Fibroblast of pulmonary artery (primary cell): ENCODE measurements at regions not wholly inside any gene's neighbourhood (a gene's known extent, or its start where the extent isn't known, plus 50 kb on each side); places are given as distances from the start of the nearest gene placed in this dataset.

Experiments used
- DNase-seq: peaks from one replicate; pipeline ENCODE4 v3.0.0-alpha.2; 2010; ENCODE audit warnings: low read depth
- H3K4me3 ChIP-seq: replicated peaks from 2 replicates; pipeline ENCODE4 v1.5.1; 2011; ENCODE audit warnings: low read depth, mild to moderate bottlenecking, control low read depth, low read length, moderate library complexity
- TF ChIP-seq, protein P1 (sequence below): IDR thresholded peaks from 2 replicates; pipeline ENCODE4 v1.5.1; 2011; ENCODE audit warnings: mild to moderate bottlenecking, control low read depth, low read length, inconsistent platforms; ENCODE audit errors: missing control alignments

DNA sequence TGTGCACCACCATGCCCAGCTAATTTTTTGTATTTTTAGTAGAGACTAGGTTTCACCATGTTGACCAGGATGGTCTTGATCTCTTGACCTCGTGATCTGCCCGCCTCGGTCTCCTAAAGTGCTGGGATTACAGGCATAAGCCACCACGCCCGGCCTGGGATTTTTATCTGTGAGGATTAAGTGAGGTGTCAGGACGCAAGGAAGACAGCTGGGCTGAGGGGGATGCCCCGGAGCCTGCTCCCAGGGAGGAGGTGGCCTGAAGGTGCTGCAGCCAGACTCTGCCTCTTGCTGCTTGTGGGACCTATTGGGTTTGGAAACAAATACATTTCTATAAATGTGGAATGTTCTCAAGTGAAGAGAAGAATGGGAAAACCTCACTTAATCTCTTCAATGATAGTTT, 131.6 kb downstream of the OLFM4 start:
- DNase-seq: no peak
- no peak overlapping the region for H3K4me3 ChIP-seq
- TF ChIP-seq, protein P1, sequence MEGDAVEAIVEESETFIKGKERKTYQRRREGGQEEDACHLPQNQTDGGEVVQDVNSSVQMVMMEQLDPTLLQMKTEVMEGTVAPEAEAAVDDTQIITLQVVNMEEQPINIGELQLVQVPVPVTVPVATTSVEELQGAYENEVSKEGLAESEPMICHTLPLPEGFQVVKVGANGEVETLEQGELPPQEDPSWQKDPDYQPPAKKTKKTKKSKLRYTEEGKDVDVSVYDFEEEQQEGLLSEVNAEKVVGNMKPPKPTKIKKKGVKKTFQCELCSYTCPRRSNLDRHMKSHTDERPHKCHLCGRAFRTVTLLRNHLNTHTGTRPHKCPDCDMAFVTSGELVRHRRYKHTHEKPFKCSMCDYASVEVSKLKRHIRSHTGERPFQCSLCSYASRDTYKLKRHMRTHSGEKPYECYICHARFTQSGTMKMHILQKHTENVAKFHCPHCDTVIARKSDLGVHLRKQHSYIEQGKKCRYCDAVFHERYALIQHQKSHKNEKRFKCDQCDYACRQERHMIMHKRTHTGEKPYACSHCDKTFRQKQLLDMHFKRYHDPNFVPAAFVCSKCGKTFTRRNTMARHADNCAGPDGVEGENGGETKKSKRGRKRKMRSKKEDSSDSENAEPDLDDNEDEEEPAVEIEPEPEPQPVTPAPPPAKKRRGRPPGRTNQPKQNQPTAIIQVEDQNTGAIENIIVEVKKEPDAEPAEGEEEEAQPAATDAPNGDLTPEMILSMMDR: no peak

DNA sequence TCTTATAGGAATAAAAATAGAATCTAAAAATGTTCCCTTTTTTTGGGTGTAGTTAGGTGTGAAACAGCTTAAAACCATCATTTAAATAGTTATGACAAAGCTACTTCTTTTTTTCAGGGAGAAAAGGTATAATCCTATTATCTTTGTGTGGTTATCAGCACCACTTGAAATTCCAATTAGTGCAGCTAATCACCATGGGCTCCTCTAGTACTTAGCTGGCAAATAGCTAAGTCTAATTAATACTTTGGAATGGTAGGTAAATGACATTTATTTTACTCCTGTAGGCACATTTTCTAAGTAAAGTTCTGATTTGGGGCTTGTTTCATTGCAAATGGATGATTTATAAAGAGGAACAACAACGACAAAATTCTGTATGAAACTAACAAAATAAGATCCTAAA, 132.6 kb downstream of the OLFM4 start:
- TF ChIP-seq, protein P1: no peak

DNA sequence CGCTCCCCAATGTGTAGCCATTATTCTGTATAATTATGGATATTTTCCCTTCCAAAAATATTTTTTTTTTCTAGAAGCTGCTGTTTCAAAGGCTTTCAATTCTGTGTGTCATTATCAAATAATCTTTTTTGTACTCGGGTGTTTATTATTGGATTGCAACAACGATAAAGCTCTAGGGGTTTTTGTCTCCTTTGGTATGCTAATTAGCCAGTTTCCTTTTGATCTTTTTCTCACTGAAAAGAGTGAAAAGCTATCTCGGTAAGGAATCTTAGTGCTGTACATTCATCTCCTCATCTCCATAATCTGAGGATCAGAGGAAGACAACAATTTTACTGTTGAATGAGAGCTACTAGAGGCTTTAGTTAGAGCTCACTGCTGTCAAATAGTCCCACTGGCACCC, 136.6 kb downstream of the OLFM4 start:
- TF ChIP-seq, protein P1: no peak
- H3K4me3 ChIP-seq: no peak overlapping the region
- no peak for DNase-seq

More for the DNA sequence above, 132.6 kb downstream of the OLFM4 start:
- H3K4me3 ChIP-seq: no peak overlapping the region
- no peak for DNase-seq

DNA sequence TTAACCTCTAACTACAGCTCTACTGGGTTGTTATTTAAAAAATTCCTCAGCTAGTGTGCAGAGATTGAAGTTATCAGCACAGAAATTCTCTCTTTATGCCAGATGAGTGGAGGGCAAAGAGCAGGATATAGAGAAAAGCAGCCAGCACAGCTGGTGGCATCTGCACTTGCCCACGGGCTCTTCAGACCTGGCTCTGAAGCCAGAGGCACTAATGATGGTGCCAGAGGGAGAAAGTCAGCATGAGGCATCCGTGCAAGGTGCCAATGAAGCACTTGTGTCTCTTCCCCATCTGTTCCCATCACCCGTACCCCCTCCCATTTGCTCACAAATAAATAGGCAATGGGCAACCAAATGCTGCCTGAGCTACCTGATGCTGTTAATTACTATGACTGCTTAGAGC, 138.9 kb downstream of the OLFM4 start:
- TF ChIP-seq, protein P1: no peak
- DNase-seq: no peak
- H3K4me3 ChIP-seq: no peak overlapping the region

DNA sequence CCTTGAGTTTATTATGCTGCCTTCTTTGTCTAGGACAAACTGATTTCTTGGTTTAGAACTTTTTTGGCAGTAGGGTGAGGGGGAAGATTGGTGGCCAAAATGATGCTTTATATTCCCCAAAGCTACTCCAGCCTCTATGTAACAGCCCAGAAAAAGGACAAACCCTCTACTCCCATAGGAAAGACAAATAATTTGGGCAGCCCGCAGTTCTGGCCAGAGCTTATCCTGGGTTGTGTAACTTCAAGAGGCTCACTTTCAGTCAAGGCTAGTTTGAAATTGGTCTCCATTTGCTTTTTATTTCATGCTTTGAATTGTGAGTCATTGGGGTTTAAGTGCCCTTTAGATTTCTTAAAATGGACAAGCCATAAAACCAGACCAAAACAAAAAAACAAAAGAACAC, 142.3 kb downstream of the OLFM4 start:
- TF ChIP-seq, protein P1: no peak
- no peak for DNase-seq
- no peak overlapping the region for H3K4me3 ChIP-seq

DNA sequence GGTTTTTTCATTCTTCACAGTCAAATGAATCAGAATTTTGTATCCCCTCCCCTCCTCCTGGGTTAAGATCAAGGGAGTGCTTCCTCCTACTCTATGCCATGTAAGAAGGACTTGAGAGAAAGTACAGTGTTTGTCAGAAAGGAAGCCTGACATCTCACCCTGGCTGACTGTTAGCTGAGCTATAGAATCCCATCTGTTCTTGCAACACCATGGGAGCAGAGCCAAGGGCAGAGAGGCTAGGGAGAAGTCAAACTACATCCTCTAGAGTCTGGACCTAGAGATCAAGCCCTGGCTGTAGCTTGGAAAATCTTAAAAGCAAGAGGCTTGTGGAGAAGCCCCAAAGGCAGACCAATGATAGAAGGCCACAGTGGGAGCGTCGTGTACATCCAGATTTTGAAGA, 145.9 kb downstream of the OLFM4 start:
- no peak for DNase-seq
- TF ChIP-seq, protein P1: no peak
- H3K4me3 ChIP-seq: no peak overlapping the region

DNA sequence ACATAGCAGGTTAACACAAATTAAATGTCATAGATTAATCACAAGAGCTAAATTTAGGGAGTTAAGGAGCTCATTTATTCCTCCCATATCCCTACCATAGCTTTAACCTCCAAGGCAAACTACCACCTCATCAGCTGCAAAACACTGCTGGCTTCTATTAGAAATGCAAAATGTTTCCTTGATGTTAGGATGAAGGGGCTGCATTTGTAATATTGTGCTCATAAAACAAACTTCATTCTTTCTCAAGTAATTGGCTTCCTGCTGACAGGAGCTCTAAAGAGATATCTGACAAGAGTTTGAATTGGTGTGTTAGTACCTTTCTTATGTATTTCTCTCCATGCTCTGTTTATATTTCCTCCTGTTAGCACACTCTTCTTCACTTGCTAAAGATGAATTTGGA, 152.1 kb downstream of the OLFM4 start:
- TF ChIP-seq, protein P1: no peak
- no peak for DNase-seq
- no peak overlapping the region for H3K4me3 ChIP-seq
